PC-3 (cell line): ENCODE measurements at regions not wholly inside any gene's neighbourhood (a gene's known extent, or its start where the extent isn't known, plus 50 kb on each side); places are given as distances from the start of the nearest gene placed in this dataset.

Experiments
- EZH2 ChIP-seq: fragments of 300-600 bp; sonication (generic); IDR thresholded peaks from one replicate; pipeline ENCODE4 v1.6.1; 2017; ENCODE audit warnings: antibody characterized with exemption, mild to moderate bottlenecking, low read length; ENCODE audit not compliant: unreplicated experiment
- EZH2phosphoT487 ChIP-seq: fragments of 300-600 bp; sonication (generic); IDR thresholded peaks from 2 replicates; pipeline ENCODE4 v1.6.1; 2018; ENCODE audit warnings: mild to moderate bottlenecking, antibody characterized with exemption, low read length, borderline replicate concordance
- TF ChIP-seq, protein P1 (sequence below): fragments of 300-600 bp; sonication (generic); conservative IDR thresholded peaks from 2 replicates; pipeline ENCODE4 v1.5.1; 2017; ENCODE audit warnings: antibody characterized with exemption, low read depth, mild to moderate bottlenecking, low read length

DNA sequence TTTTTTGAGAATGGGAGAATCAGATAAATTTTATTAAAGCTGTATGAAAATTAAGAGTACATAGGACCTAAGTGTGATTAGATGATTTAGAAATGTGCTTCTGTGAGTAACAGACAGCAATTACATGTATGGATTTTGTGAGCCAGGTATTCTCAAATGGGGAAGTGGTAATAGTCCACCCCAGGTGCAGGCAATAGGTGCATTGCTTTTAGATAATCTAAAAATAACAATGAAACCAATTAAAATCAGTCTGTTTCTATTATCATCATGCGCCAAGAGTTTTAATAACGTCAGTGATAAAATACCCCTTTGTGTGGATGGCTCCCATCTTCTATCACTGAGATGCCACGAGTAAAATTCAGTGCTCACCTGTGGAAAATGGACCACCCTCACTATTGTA, 265.3 kb downstream of the RNF144A start:
- TF ChIP-seq, protein P1, sequence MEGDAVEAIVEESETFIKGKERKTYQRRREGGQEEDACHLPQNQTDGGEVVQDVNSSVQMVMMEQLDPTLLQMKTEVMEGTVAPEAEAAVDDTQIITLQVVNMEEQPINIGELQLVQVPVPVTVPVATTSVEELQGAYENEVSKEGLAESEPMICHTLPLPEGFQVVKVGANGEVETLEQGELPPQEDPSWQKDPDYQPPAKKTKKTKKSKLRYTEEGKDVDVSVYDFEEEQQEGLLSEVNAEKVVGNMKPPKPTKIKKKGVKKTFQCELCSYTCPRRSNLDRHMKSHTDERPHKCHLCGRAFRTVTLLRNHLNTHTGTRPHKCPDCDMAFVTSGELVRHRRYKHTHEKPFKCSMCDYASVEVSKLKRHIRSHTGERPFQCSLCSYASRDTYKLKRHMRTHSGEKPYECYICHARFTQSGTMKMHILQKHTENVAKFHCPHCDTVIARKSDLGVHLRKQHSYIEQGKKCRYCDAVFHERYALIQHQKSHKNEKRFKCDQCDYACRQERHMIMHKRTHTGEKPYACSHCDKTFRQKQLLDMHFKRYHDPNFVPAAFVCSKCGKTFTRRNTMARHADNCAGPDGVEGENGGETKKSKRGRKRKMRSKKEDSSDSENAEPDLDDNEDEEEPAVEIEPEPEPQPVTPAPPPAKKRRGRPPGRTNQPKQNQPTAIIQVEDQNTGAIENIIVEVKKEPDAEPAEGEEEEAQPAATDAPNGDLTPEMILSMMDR, result no peak
- TF ChIP-seq EZH2 (no peak), EZH2phosphoT487 (no peak)
